ENCODE measurements at regions not wholly inside any gene's neighbourhood (a gene's known extent, or its start where the extent isn't known, plus 50 kb on each side); places are given as distances from the start of the nearest gene placed in this dataset.

- no peak for TF ChIP-seq HMGXB4 (CRISPR knock-in tag; IDR thresholded peaks at IDR 0.05; ENCODE audit: borderline replicate concordance)
These were observed 188.5 kb upstream of the OLFM3 start (continued) for GRCh38 chr1:102185260-102185659.

GRCh38 chr1:102184477-102184876 is 187.8 kb upstream of the OLFM3 start:
- no peak for ATAC-seq
- Histone ChIP-seq H3K9me3 (no peaks in the 10 kb centered on the region), H3K4me3 (no peak overlapping the region), H3K4me2 (no peak overlapping the region), H3K4me1 (no peaks in the 10 kb centered on the region), H3K27ac (no peak overlapping the region)
- POLR2A ChIA-PET, result no interaction called here
- FAIRE-seq, result no peak
- TF ChIP-seq RAD21 (conservative IDR thresholded peaks at IDR 0.05 in 1 of 2, IDR thresholded peaks at IDR 0.05 in 1 of 2) (no peak), HMGXB4 (CRISPR knock-in tag; IDR thresholded peaks at IDR 0.05; ENCODE audit: borderline replicate concordance) (no peak), FOSB (CRISPR knock-in tag; IDR thresholded peaks at IDR 0.05) (no peak), KDM1A (IDR thresholded peaks at IDR 0.05; ENCODE audit: low read depth) (no peak), REST (IDR thresholded peaks at IDR 0.05) (no peak), NPAS2 (CRISPR knock-in tag; IDR thresholded peaks at IDR 0.05; ENCODE audit: borderline replicate concordance) (no peak), HES2 (IDR thresholded peaks at IDR 0.05) (no peak), HOXB5 (CRISPR knock-in tag; IDR thresholded peaks at IDR 0.05) (no peak), HOXB13 (CRISPR knock-in tag; IDR thresholded peaks at IDR 0.05; ENCODE audit: low read depth) (no peak), ZNF302 (CRISPR knock-in tag; IDR thresholded peaks at IDR 0.05) (no peak), KDM5A (IDR thresholded peaks at IDR 0.05) (no peak), CBX8 (IDR thresholded peaks at IDR 0.05) (no peak), MAX (IDR thresholded peaks at IDR 0.05) (no peak), RCOR1 (IDR thresholded peaks at IDR 0.05; ENCODE audit: low read depth, low read length) (no peak), GATA3 (IDR thresholded peaks at IDR 0.05; ENCODE audit: borderline replicate concordance) (no peak), BCL3 (IDR thresholded peaks at IDR 0.05) (no peak), ZC3H11A (IDR thresholded peaks at IDR 0.05) (no peak)
- DNase-seq (ENCODE audit: low read depth in 1 of 2, low spot score in 1 of 2), result no peak
- CTCF ChIA-PET, result no interaction called here
